Lung (tissue), 11 donors: ENCODE measurements at regions not wholly inside any gene's neighbourhood (a gene's known extent, or its start where the extent isn't known, plus 50 kb on each side); places are given as distances from the start of the nearest gene placed in this dataset.

ENCODE experiments used
- ATAC-seq: fragments of 200-7000 bp; cut with Tn5 transposase; one replicate; pipeline ENCODE4 v1.9.1; 2020; ENCODE audit warnings: moderate number of reproducible peaks; ENCODE audit not compliant: insufficient read depth, low FRiP score
- DNase-seq, 3 donors: peaks; one replicate each; pipeline ENCODE4 v3.0.0-alpha.2; 2013 to 2017
- H3K27ac ChIP-seq, 2 donors: one replicate each; pipeline ENCODE4 v1.5.1; 2013; ENCODE audit warnings: mild to moderate bottlenecking in 2 of 2, moderate library complexity in 2 of 2, control low read depth in 1 of 2, inconsistent platforms in 1 of 2, low read depth in 1 of 2, low read length in 1 of 2
- H3K27me3 ChIP-seq, 3 donors: one replicate each; pipeline ENCODE4 v1.5.1; 2013; ENCODE audit warnings: low read length in 2 of 3; ENCODE audit not compliant: control insufficient read depth in 3 of 3, insufficient read depth in 3 of 3
- H3K36me3 ChIP-seq, 4 donors: one replicate each; pipeline ENCODE4 v1.5.1; 2013; ENCODE audit warnings: low read length in 4 of 4, mild to moderate bottlenecking in 1 of 4, moderate library complexity in 1 of 4; ENCODE audit not compliant: control insufficient read depth in 4 of 4, insufficient read depth in 4 of 4
- H3K4me1 ChIP-seq, 5 donors: one replicate each; pipeline ENCODE4 v1.5.1; 2013; ENCODE audit warnings: low read length in 5 of 5, mild to moderate bottlenecking in 2 of 5, moderate library complexity in 1 of 5; ENCODE audit not compliant: control insufficient read depth in 5 of 5, insufficient read depth in 5 of 5
- H3K4me3 ChIP-seq: one replicate; pipeline ENCODE4 v1.5.1; 2013; ENCODE audit warnings: mild to moderate bottlenecking, control low read depth, moderate library complexity
- H3K9ac ChIP-seq, 2 donors: one replicate each; pipeline ENCODE4 v1.5.1; 2013; ENCODE audit warnings: low read length in 2 of 2, control low read depth in 1 of 2; ENCODE audit not compliant: insufficient read depth in 1 of 2
- H3K9me3 ChIP-seq, 4 donors: one replicate each; pipeline ENCODE4 v1.5.1; 2013; ENCODE audit warnings: low read length in 3 of 4, mild to moderate bottlenecking in 1 of 4, moderate library complexity in 1 of 4; ENCODE audit not compliant: control insufficient read depth in 4 of 4, insufficient read depth in 3 of 4
- CTCF ChIP-seq: IDR thresholded peaks from 2 replicates; pipeline ENCODE4 v1.5.1; 2012; ENCODE audit warnings: mild to moderate bottlenecking; ENCODE audit errors: control extremely low read depth, extremely low read depth
- WGBS, 2 donors: extraction: QIAGEN DNeasy Blood & Tissue Kit; methylation state at CpG; one replicate each; pipeline ENCODE4 v1.1.7; 2013; 5-methylcytosine and 5-hydroxymethylcytosine counted together
- donor health status: control.
- donor health status: control.
- donor health status: Bipolar disorder and iron deficiency.
- donor health status: healthy.
- donor health status: DM: yes; HTN: yes; CAD: no.

GRCh38 chr18:5051207-5051606, 145.8 kb downstream of the AKAIN1 start:
- DNase-seq (no peak), ATAC-seq (no peak)
- Histone ChIP-seq H3K36me3 (no peaks in the 10 kb centered on the region), H3K27me3 (no peaks in the 10 kb centered on the region), H3K27ac (no peak overlapping the region), H3K9ac (no peak overlapping the region), H3K9me3 (peaks cover 0 to 2% (median 0%) of the 10 kb centered on the region in 4 donors), H3K4me3 (no peak overlapping the region), H3K4me1 (no peaks in the 10 kb centered on the region)
- no peak for TF ChIP-seq CTCF
- WGBS, 2 donors, result 81 to 84% methylated on average over 2 of the region's 2 CpGs

GRCh38 chr18:5049124-5049523, 147.9 kb downstream of the AKAIN1 start:
- no peaks in the 10 kb centered on the region for H3K36me3 ChIP-seq
- H3K4me1 ChIP-seq, result no peaks in the 10 kb centered on the region
- H3K27me3 ChIP-seq, result no peaks in the 10 kb centered on the region
- no peak overlapping the region for H3K27ac ChIP-seq
- no peak for ATAC-seq
- no peak for TF ChIP-seq CTCF
- no peak overlapping the region for H3K4me3 ChIP-seq
- no peak overlapping the region for H3K9ac ChIP-seq
- no peak for DNase-seq
- peaks cover 0 to 2% (median 0%) of the 10 kb centered on the region in 4 donors for H3K9me3 ChIP-seq
- 92 to 94% methylated on average over 3 of the region's 3 CpGs for WGBS, 2 donors

GRCh38 chr18:5040476-5040875, 156.6 kb downstream of the AKAIN1 start:
- Histone ChIP-seq H3K4me3 (no peak overlapping the region), H3K9ac (no peak overlapping the region), H3K9me3 (peaks cover 0 to 3% (median 0%) of the 10 kb centered on the region in 4 donors), H3K27ac (no peak overlapping the region), H3K4me1 (no peaks in the 10 kb centered on the region), H3K36me3 (no peaks in the 10 kb centered on the region), H3K27me3 (no peaks in the 10 kb centered on the region)
- DNase-seq (no peak), ATAC-seq (no peak)
- no peak for TF ChIP-seq CTCF
- WGBS, 2 donors, result 88 to 91% methylated on average over 3 of the region's 3 CpGs

GRCh38 chr18:5036523-5036922, 160.5 kb downstream of the AKAIN1 start:
- Histone ChIP-seq H3K9ac (no peak overlapping the region), H3K36me3 (no peaks in the 10 kb centered on the region), H3K9me3 (peaks cover 0 to 7% (median 2%) of the 10 kb centered on the region in 4 donors), H3K4me1 (no peaks in the 10 kb centered on the region), H3K4me3 (no peak overlapping the region), H3K27me3 (no peaks in the 10 kb centered on the region), H3K27ac (no peak overlapping the region)
- ATAC-seq, result no peak
- TF ChIP-seq CTCF, result no peak
- no peak for DNase-seq
